Colonic mucosa (tissue), 4 donors: ENCODE measurements at regions not wholly inside any gene's neighbourhood (a gene's known extent, or its start where the extent isn't known, plus 50 kb on each side); places are given as distances from the start of the nearest gene placed in this dataset.

Experiments used
- DNase-seq: peaks from one replicate; pipeline ENCODE4 v3.0.0-alpha.2; 2020
- H3K27ac ChIP-seq: fragments of 200-600 bp; one replicate; pipeline ENCODE4 v1.8.0; 2021
- H3K27me3 ChIP-seq: fragments of 200-600 bp; one replicate; pipeline ENCODE4 v1.8.0; 2021
- H3K36me3 ChIP-seq: fragments of 200-600 bp; one replicate; pipeline ENCODE4 v1.8.0; 2021
- H3K4me1 ChIP-seq: fragments of 200-600 bp; one replicate; pipeline ENCODE4 v1.8.0; 2021; ENCODE audit warnings: mild to moderate bottlenecking
- H3K4me3 ChIP-seq: fragments of 200-600 bp; one replicate; pipeline ENCODE4 v1.8.0; 2021
- H3K9ac ChIP-seq, 2 donors: one replicate each; pipeline ENCODE4 v1.7.0; 2013; ENCODE audit warnings: control low read depth in 2 of 2, low read depth in 2 of 2, low read length in 2 of 2
- H3K9me3 ChIP-seq: fragments of 200-600 bp; one replicate; pipeline ENCODE4 v1.8.0; 2021
- CTCF ChIP-seq: fragments of 200-600 bp; IDR thresholded peaks from one replicate; pipeline ENCODE4 v1.8.0; 2022; ENCODE audit warnings: antibody characterized with exemption, mild to moderate bottlenecking
- intact Hi-C: fragments of 100-400 bp; cut with DNase I; formaldehyde crosslinking; loops from one replicate; pipeline ENCODE4 v1.14.1; 2022
- donor health status: healthy.
- donor health status: DM: no; HTN: no; CAD: no.
- donor health status: DM: no; HTN: no; CAD: no.

DNA sequence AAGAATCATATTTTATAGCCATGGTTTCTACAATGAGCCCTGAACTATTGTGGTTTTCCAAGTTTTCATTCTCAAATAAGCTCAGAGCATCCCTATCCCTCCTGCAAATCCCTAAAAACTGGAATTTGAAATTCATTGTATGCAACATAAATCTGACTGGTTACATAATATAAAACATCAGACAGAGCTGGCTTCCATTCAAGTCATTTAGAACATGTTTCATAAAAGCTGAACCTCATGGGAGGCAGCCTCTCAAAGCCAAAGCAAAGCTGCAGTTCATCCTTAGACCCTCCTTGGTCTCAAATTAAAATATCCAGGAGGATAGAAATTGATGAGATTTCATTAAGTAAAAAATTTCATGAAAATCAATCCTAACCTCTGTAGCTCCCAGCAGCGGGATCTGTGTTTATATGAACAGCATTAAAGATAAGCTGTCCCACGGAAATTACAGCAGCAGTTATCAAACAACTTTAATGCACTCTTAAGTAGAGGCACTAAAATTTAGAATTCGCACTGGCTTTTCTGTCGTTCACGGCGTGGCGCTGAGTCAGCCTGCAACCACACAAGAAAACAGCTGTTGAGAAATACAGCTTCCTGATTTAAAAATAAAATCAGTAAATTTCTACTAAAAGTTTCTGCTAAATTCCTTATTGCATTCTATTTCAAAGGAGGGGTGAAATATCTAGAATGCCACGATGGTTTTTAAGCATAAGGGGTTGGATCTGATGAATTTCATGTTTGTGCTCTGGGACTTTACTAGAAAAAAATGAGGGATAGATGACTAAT lies 99.9 kb upstream of the TIAM1 start:
- Histone ChIP-seq H3K27me3 (no peaks in the 10 kb centered on the region), H3K27ac (no peak overlapping the region), H3K9me3 (no peaks in the 10 kb centered on the region), H3K36me3 (no peaks in the 10 kb centered on the region), H3K9ac (no peak overlapping the region), H3K4me1 (no peaks in the 10 kb centered on the region), H3K4me3 (no peak overlapping the region)
- no peak for DNase-seq
- intact Hi-C loops: no loop called here
- TF ChIP-seq CTCF: no peak

DNA sequence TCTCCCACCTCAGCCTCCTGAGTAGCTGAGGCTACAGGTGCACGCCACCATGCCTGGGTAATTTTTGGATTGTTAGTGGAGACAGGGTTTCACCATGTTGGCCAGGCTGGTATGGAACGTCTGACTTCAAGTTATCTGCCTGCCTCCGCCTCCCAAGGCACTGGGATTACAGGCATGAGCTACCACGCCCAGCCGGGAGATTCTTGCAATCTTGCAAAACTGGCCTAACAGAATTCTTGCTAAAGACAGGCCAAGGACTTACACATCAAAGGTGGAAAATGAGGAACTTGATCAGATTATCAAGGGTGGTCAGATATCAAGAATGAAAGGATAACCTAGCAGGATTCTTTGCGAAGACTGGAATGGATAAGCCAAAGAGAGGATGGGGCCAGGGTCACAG lies 98.3 kb upstream of the TIAM1 start:
- H3K36me3 ChIP-seq: no peaks in the 10 kb centered on the region
- no peak overlapping the region for H3K9ac ChIP-seq
- no peak for TF ChIP-seq CTCF
- no peaks in the 10 kb centered on the region for H3K4me1 ChIP-seq
- H3K27me3 ChIP-seq: no peaks in the 10 kb centered on the region
- no peak for DNase-seq
- no peak overlapping the region for H3K27ac ChIP-seq
- H3K9me3 ChIP-seq: no peaks in the 10 kb centered on the region
- H3K4me3 ChIP-seq: no peak overlapping the region
- intact Hi-C loops: no loop called here

GRCh38 chr21:31429506-31429905 lies 85.4 kb upstream of the TIAM1 start:
- no peaks in the 10 kb centered on the region for H3K9me3 ChIP-seq
- DNase-seq: no peak
- H3K27ac ChIP-seq: no peak overlapping the region
- intact Hi-C loops: no loop called here
- no peaks in the 10 kb centered on the region for H3K4me1 ChIP-seq
- H3K27me3 ChIP-seq: no peaks in the 10 kb centered on the region
- H3K36me3 ChIP-seq: no peaks in the 10 kb centered on the region
- no peak overlapping the region for H3K4me3 ChIP-seq
- TF ChIP-seq CTCF: no peak
- no peak overlapping the region for H3K9ac ChIP-seq

GRCh38 chr21:31426235-31426797 lies 82.3 kb upstream of the TIAM1 start:
- Histone ChIP-seq H3K36me3 (no peaks in the 10 kb centered on the region), H3K4me1 (no peaks in the 10 kb centered on the region), H3K27me3 (no peaks in the 10 kb centered on the region), H3K27ac (no peak overlapping the region), H3K9me3 (no peaks in the 10 kb centered on the region), H3K4me3 (no peak overlapping the region), H3K9ac (no peak overlapping the region)
- no peak for TF ChIP-seq CTCF
- intact Hi-C loops: no loop called here
- DNase-seq: no peak

GRCh38 chr21:31425138-31425537 lies 81.1 kb upstream of the TIAM1 start:
- Histone ChIP-seq H3K9ac (no peak overlapping the region), H3K27ac (no peak overlapping the region), H3K4me3 (no peak overlapping the region), H3K4me1 (no peaks in the 10 kb centered on the region), H3K27me3 (no peaks in the 10 kb centered on the region), H3K9me3 (no peaks in the 10 kb centered on the region), H3K36me3 (no peaks in the 10 kb centered on the region)
- no peak for DNase-seq
- intact Hi-C loops: no loop called here
- no peak for TF ChIP-seq CTCF
